HL-60 (cell line): ENCODE measurements at regions not wholly inside any gene's neighbourhood (a gene's known extent, or its start where the extent isn't known, plus 50 kb on each side); places are given as distances from the start of the nearest gene placed in this dataset.

ENCODE experiments used
- DNase-seq, 2 experiments: peaks; one replicate each; pipeline ENCODE4 v3.0.0-alpha.2; 2010 to 2020; ENCODE audit warnings: low read depth in 1 of 2, low spot score in 1 of 2
- H3K27ac ChIP-seq: fragments of 250-450 bp; sonication (Bioruptor Pico); replicated peaks from 2 replicates; pipeline ENCODE4 v1.5.1; 2020; ENCODE audit warnings: mild to moderate bottlenecking, moderate library complexity
- H3K27me3 ChIP-seq: fragments of 250-450 bp; sonication (Bioruptor Pico); 2 replicates; pipeline ENCODE4 v1.5.1; 2021; ENCODE audit warnings: mild to moderate bottlenecking, moderate library complexity; ENCODE audit not compliant: insufficient read depth, poor library complexity, severe bottlenecking
- H3K4me3 ChIP-seq: replicated peaks from 2 replicates; pipeline ENCODE4 v1.5.1; 2011; ENCODE audit warnings: mild to moderate bottlenecking, control low read depth, low read length; ENCODE audit not compliant: insufficient read depth
- CTCF ChIP-seq: IDR thresholded peaks from one replicate; pipeline ENCODE4 v1.5.1; 2011; ENCODE audit warnings: low read length, control low read depth, inconsistent platforms; ENCODE audit not compliant: insufficient read depth
- GABPA ChIP-seq: IDR thresholded peaks from 2 replicates; pipeline ENCODE4 v1.6.1; 2012; ENCODE audit warnings: low read depth
- POLR2AphosphoS5 ChIP-seq: IDR thresholded peaks from 2 replicates; pipeline ENCODE4 v1.6.1; 2012; ENCODE audit warnings: low read depth
- REST ChIP-seq: IDR thresholded peaks from 2 replicates; pipeline ENCODE4 v1.6.1; 2012; ENCODE audit warnings: low read depth; ENCODE audit not compliant: insufficient replicate concordance
- SPI1 ChIP-seq: IDR thresholded peaks from 2 replicates; pipeline ENCODE4 v1.6.1; 2012; ENCODE audit warnings: low read depth, mild to moderate bottlenecking, borderline replicate concordance

- Histone ChIP-seq H3K4me3 (no peak overlapping the region), H3K27me3 (no peaks in the 10 kb centered on the region), H3K27ac (no peak overlapping the region)
- no peak for DNase-seq
- TF ChIP-seq POLR2AphosphoS5 (no peak), GABPA (no peak), CTCF (no peak), SPI1 (no peak), REST (no peak)
These were observed 187.7 kb downstream of the MTERF1 start for GRCh38 chr7:91692800-91693199.

GRCh38 chr7:91694351-91694841, 186.1 kb downstream of the MTERF1 start:
- Histone ChIP-seq H3K27ac (no peak overlapping the region), H3K27me3 (no peaks in the 10 kb centered on the region), H3K4me3 (no peak overlapping the region)
- no peak for TF ChIP-seq CTCF
- no peak for TF ChIP-seq POLR2AphosphoS5
- TF ChIP-seq GABPA = no peak
- TF ChIP-seq REST = no peak
- TF ChIP-seq SPI1 = no peak
- no peak for DNase-seq

- TF ChIP-seq REST (no peak), SPI1 (no peak), CTCF (no peak), POLR2AphosphoS5 (no peak), GABPA (no peak)
These were observed 169.6 kb downstream of the MTERF1 start for GRCh38 chr7:91710881-91711280.

More at GRCh38 chr7:91710881-91711280, 169.6 kb downstream of the MTERF1 start:
- no peak overlapping the region for H3K4me3 ChIP-seq
- H3K27me3 ChIP-seq = no peaks in the 10 kb centered on the region
- DNase-seq = no peak
- no peak overlapping the region for H3K27ac ChIP-seq
